GM19397 (cell line): ENCODE measurements at regions not wholly inside any gene's neighbourhood (a gene's known extent, or its start where the extent isn't known, plus 50 kb on each side); places are given as distances from the start of the nearest gene placed in this dataset.

Experiments
- ATAC-seq: cut with Tn5 transposase; IDR thresholded peaks from one replicate; pipeline ENCODE4 v1.9.1; 2021; ENCODE audit warnings: mild to moderate bottlenecking, moderate library complexity; ENCODE audit not compliant: unreplicated experiment

DNA sequence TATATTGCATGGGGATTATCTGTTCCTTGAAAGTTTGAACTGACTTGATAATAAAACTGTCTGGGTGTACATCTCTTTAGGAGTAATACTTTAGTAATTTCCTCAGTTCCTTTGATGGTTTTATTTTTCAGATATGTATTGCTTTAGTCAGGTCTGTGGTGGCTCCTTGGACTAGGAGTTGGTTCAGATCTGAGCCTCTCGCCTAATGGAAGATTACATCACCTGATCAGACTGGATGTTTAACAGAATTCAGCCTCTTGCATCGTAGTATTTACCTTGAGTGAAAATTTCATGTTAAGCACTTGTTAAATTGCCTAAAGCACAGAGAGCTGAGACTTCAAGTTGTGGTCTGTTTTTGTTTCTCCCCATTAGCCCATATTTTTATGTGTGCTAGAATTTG, 267.3 kb downstream of the MAP2K4 start:
- no peak for ATAC-seq

DNA sequence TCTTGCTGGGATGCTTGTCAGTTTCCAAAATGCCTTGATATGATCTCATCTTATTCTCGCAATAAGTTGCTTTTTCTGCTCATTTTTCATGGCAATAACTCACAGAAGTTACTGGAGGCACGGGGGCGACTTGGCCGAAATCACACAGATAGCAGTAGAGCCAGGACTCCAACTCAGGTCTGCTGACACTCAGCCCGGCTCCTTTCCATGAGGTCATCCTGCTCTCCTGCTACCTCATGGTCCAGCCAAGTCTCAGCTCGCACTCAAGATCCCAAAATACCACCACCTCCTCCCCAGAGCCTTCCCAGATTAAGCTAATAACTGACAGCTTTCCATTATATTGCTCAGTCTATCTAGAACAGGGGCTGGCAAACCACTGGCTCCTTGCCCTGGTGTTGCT, 269.5 kb downstream of the MAP2K4 start:
- no peak for ATAC-seq

DNA sequence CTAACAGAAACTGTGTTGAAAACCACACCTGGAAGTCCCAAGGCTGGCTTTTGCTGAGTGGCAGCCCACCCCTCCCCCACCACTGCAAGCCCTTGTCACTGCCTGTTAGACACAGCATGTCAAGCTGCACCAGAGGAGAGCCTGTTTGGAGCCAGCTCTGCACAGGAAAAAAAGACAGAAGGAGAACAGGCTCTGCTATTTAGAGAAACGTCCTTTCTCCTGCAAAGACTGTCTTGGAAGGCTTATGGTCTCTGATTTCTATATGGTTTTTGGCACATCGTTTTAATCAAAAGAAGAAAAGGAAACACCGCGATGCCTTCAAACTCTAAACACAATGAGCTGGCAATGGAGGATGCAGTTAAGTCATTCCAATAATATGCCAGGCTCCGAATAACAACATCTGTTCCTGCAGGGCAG, 275.5 kb downstream of the MAP2K4 start:
- ATAC-seq: no peak

DNA sequence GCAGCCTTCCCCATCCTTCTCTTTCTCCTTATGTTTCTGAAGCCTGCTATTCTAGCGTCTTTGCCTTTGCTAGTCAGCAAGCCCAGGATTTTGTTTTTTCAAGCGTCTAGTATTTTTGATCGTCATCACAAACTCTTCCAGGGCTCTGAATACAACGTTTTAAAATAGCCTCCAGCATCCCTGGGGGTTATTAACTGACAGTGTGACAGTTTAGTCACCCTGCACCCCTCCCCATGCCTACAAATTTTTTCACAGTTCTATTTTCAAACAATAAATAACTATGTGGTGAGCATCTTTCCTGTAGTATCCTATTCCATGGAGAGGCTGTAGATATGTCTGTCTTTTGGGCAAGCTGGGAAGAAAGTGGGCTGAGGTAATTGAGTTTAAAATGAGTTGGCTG, 280.9 kb downstream of the MAP2K4 start:
- ATAC-seq: no peak

DNA sequence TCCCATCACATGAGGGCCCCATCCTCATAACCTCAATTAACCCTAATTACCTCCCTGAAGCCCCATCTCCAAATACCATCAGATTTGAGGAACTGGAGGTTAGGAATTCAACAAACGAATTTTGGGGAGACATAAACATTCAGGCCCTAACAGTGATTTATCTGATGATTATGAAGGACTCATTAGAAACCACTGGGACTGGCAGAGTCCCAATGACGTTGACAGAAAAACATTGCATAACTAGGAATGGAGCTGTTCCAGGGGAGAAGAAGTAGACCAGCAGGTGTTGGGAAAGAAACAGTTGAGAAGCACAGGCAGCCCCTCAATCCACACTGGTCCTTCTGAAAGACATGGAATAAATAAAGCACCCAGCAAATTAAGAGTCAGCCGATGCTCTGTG, 282.0 kb downstream of the MAP2K4 start:
- ATAC-seq: no peak

DNA sequence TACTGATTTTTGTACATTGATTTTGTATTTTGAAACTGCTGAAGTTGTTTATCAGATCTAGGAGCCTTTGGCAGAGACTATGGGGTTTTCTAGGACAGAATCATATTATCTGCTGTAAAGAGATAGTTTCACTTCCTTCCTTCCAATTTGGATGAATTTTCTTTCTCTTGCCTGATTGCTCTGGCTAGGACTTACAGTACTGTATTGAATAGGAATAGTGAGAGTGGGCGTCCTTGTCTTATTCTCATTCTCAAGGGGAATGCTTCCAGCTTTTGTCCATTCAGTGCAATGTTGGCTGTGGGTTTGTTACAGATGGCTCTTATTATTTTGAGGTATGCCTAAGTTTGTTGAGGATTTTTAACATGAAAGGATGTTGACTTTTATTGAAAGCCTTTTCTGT, 290.1 kb downstream of the MAP2K4 start:
- no peak for ATAC-seq

DNA sequence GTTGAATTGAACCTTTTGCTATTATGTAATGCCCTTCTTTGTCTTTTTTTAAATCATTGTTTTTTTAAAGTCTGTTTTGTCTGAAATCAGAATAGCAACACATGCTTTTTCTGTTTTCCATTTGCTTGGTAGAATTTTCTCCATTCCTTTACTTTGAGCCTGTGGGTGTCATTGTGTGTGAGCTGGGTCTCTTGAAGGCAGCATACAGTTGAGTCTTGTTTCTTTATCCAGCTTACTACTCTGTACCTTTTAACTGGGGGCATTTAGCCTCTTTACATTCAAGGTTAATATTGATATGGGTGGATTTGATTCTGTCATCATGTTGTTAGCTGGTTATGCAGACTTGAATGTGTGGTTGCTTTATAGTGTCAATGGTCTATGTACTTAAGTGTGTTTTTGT, 292.0 kb downstream of the MAP2K4 start:
- ATAC-seq: no peak

DNA sequence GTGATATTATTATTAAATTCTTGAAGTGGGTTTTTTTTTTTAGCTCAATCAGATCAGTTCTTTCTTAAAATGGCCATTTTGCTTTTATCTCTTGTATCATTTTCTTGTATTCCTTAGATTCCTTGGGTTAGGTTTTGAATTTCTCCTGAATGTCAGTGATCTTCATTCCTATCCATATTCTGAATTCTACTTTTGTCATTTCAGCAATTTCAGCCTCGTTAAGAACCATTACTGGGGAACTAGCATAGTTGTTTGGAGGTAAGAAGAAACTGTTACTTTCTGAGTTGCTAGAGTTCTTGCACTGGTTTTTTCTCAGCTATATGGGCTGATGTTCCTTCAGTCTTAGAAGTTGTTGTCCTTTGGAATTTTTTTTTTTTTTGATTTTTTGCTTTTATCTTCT, 293.1 kb downstream of the MAP2K4 start:
- no peak for ATAC-seq

DNA sequence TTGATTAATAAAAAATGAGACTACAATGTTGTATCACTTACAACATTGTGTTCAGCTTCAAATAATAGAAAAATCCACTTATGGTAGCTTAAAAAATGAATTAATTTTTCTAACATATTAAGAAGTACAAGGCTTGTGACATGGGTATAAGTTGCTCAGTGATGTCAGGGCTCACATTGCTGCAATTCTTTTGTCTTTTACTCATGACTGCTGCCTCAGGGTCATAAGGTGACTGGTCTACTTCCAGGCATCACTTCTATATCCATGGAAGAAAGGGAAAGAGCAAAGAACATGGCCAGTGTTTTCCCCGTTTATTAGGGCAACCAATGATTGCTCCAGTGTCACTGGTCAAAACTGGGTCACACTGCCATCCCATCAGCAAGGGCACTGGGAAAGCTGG, 295.3 kb downstream of the MAP2K4 start:
- no peak for ATAC-seq

DNA sequence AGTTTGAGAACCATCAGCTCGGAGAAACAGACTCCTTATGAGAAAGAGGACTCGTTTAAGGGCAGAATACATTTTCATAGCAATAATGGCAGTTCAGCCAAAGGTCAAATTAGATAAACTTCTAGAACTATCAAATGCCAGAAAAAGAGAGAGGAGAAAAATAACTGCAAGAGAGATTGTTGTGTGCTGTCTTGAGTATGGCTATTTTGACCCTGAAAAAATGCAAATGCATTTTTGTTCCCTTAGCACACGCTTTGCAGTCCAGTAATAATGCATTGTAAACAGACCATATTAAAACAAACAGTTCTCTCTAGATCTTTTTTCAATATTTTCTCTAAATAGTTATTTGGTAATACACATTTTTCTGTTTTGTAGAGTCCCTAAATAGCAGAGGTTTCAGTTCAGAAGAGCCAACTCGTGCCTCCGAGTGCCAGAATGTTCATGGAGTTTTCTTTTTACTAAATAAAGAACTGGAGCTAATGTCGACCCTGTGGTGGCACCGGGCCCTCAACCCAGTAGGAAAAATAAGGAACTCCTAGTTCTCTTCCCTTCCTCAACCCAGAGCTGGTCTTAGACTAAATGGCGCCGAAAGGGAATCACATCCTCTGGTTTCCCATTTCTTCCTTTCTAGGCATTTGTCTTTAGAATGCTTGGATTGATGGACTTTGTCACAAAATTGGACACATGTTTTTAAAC, 298.0 kb downstream of the MAP2K4 start:
- ATAC-seq: no peak

DNA sequence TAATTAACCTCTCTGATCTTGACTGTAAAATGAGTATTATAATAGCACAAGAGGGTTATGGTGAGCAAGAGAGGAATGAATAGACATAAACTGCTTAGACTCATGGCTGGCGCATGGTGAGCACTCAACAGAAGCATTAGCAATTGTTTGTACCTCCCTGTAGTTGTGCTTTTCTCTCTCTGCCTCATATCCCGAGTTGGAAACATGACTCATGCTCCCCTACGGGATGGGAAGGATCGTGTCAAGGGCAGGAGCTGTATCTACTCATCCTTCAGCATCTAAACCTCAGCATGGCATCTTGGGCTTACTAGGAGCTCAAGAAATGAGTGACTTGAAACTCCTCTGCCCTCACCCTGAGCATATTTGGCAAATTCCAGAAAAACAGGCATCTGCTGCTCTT, 299.6 kb downstream of the MAP2K4 start:
- no peak for ATAC-seq

DNA sequence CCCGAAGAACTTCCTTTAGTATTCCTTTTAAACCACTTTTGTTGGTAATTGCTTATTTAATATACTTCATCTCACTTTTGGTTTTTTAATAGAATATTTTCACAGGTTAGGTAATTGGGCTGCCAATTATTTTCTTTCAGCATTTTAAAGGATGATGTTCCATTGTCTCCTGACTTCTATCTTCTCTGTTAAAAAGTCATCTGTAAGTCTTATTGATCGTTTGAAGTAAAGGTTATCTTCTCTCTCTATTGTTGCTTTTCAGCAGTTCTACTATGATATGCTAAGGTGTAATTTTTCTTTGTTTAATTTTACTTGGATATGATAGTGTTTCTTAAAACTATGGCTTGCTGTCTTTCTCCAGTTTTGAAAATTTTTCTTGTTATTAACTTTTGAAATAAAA, 307.5 kb downstream of the MAP2K4 start:
- no peak for ATAC-seq

DNA sequence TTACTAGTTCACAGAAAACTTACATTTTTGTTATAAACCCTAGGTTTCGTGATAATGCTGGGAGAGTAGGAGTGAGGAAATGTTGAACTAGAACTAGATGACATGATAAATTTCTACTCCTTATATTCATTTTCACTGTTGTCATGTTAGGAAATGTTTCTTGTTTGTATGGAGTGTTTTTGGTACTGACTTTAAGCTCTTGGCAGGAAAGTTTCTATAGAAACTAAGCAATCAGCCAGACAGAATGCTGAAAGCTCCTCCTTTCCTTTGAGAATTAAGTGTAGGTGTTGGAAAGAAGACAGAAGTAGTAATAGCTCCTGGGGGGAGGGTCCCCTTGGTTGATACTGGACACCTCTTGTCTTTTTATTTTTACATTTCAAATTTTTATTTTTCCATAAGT, 309.8 kb downstream of the MAP2K4 start:
- ATAC-seq: no peak

DNA sequence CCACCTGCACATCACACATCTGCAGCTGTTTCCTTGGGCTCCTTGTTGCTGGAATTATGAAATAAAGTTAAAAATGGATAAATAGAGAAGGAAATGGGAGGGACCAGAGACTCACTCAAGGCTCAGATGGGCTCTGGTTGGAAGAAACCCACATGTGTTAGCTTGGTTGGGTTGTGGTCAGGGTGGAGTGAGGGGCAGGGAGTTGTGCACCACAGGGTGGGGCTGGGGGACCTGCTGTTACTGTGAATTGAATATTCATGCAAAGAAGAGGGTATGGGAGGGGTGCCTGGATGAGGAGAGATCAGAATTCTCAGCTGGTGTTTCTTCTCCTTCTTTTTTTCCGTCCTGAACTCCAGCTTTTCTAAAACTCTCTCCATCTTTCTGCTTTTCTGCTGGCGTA, 320.7 kb downstream of the MAP2K4 start:
- no peak for ATAC-seq

DNA sequence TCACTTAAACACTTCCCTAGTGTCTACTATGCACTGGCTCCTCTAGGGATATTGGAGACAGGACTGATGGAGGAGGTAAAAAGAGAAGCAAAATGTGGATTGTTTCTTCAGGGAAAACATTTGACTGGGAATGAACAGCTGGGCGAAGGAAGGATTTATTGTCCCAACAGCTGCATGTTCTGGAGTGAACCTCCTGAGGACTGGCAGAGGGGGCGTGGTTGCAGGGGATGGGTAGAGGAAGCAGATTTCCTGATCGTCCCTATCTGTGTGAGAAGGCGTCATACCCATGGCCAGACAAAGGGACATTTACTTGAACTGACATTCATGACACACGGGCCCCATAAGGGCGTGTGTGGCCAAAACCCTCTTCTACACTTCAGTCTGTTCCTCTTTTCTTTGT, 321.5 kb downstream of the MAP2K4 start:
- no peak for ATAC-seq

DNA sequence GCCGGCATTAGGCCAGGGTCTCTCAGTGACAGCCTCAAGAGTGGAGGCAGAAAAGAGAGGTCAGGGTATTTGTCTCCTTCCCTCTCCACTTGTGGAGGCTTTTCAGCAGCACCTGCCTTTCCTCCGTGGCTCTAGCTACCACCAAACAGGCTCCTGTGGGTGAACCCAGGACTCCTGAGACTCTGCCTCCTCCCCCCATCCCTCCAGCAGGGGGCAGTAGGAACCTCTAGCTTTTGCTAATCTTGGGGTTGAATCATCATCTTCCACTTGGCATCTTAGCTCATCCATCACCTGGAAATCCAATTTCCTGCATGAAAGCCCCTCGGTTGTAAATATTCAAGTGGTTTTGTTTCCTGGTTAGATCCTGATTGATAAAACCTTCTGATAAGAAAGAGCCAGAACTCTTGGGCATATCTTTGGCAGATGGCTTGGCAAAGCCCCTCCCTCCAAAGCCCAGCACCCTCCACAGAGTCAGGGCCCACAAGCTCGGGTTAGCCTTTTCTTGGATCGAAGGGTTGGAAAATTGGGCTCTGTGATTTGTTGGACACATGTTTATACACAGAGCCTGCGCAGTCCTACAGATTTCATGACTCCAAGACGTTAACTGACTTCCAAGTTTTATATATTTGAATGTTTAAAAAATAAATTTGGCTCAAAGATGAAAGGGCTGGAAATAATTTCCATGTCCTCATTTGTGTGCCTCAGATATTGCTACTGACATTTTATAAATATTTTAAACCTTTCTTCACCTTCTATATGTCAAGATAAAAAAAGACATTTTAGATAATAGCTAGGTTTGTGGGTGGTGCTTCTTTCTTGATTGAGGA, 322.1 kb downstream of the MAP2K4 start:
- ATAC-seq: no peak

DNA sequence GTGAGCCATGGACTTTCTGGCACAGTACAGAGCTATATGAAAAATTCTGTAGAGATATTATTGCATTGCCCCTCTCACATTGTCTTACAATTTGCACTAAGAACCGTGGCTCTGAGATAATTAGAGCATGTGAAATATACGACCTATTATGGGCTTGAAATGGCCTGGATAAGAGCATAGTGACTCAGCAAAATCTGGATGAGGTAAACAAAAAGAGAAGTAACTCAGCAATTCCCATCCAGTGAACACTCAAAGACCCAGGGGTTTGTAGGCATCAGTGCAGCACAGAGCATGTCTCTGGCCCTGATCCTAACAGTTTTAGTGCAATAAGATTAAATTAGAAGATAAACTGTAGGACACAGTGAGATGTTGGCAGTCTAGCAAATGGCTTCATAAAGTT, 317.2 kb upstream of the MYOCD start:
- ATAC-seq: no peak

DNA sequence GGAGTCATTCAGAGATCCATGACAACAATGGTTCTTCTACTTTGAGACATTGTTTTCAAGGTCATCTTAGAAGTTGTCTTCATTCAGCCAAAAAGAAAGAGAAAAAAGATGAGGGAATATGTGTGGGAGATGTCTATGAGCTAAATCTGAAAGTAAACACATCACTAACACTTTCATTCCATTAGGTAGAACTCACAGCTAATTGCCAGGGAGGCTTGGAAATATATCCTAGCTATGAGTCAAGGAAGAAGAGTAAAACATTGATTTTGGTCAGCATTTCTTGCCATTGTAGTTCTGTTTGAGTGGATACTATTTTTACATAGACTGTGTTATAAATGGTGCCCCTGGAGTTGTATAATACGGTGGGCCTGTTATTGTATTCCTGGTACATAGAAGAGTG, 316.4 kb upstream of the MYOCD start:
- no peak for ATAC-seq

DNA sequence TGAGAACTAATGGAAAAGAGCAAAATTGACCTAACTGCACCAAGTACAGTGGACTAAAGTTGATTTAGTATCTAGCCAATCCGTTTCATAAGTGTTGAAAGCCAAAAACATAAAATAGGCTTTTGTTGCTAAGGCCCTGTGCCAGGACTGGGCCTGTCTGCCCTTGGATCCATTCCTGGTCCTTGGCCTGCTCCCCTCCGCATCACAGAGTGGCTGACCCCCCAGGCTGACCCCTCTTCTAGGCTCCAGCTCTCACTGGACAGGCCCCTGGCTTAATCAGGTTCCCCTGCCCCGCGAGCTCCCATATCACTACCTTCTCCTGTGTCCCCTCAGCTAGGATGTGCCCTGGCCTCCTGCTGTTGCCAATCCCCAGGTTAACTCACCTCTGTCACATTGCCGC, 313.6 kb upstream of the MYOCD start:
- ATAC-seq: no peak

DNA sequence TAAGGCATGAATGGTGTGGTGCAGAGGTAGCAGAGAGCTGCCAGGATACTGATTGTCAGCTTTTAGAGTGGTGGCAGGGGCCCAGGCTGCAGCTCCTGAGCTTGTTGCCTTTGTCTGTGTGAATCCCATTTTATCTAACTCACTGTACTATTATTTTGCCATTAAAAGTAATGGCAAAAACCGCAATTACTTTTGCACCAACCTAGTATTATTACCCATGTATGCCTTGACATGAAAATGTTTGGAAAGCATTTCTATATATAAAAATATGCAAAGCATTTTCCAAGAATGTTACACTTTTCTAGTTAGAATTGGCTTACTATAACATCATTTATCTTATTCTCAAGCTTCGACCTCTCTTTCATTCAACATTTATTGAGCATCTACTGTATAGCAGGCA, 308.1 kb upstream of the MYOCD start:
- no peak for ATAC-seq

DNA sequence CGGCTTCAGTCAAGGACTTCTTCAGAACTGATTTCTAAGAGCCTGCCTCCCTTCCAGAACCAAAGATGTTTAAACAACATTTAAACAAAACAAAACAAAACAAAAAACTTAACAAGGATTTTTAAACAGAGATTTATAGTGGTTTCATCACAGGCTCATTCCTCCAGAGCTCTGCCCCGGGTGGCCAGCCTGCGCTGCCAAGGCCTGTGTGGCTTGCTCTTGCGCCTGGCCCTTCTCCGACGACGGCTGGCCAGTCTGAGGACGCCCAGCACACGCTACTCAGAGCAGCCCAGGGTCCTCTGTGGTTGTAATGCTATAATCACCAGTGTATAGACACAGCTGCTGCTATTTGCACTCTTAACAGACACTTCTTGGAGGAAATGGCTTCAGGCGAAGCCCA, 307.2 kb upstream of the MYOCD start:
- no peak for ATAC-seq

DNA sequence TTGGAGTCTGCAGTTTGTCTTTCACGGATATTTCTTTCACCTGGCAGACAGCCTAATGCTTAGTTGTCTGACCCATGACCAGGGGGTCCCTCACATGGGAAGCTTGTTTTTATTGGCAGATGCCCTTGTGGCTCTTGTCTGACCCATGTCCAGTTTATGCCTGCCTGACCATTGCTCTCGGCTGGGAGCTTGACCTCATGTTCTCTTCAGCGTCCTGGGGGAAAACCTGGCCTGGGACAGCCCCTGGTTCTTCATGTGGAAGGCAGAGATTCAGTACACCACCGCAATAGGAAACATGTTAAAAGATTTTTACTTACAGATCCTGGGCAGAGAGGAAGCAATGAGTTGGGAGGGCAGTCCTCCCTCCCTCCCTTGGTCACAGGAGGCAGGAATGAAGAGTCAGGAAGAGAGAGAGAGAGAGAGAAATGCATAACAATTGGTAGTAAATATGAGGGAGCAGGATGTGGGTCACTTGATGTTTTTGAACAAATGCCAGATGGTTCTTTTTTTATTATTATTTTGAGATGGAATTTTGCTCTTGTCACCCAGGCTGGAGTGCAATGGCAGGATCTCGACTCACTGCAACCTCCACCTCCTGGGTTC, 302.7 kb upstream of the MYOCD start:
- ATAC-seq: no peak
